T1000 (cell line): ENCODE measurements at regions not wholly inside any gene's neighbourhood (a gene's known extent, or its start where the extent isn't known, plus 50 kb on each side); places are given as distances from the start of the nearest gene placed in this dataset.

ENCODE experiments used
- DNase-seq: peaks from one replicate; lab custom pipeline; 2025; ENCODE audit warnings: mixed read lengths; lab: John Stamatoyannopoulos, UW

- no peak for DNase-seq
Measured at GRCh38 chr7:26040085-26040484, 111.9 kb upstream of the NFE2L3 start.

GRCh38 chr7:26042237-26042636, 109.8 kb upstream of the NFE2L3 start:
- no peak for DNase-seq

GRCh38 chr7:26043801-26044200, 108.2 kb upstream of the NFE2L3 start:
- no peak for DNase-seq

- no peak for DNase-seq
Measured at GRCh38 chr7:26044320-26044719, 107.7 kb upstream of the NFE2L3 start.

- DNase-seq: no peak
Measured at GRCh38 chr7:26046150-26046549, 105.8 kb upstream of the NFE2L3 start.

- no peak for DNase-seq
Measured at GRCh38 chr7:26046878-26047277, 105.1 kb upstream of the NFE2L3 start.

- DNase-seq: no peak
Measured at GRCh38 chr7:26048663-26049062, 103.3 kb upstream of the NFE2L3 start.

GRCh38 chr7:26049081-26049480, 102.9 kb upstream of the NFE2L3 start:
- no peak for DNase-seq

GRCh38 chr7:26051021-26051420, 101.0 kb upstream of the NFE2L3 start:
- no peak for DNase-seq

GRCh38 chr7:26052706-26053105, 99.3 kb upstream of the NFE2L3 start:
- DNase-seq: no peak

- DNase-seq: no peak
Measured at GRCh38 chr7:26054386-26054785, 97.6 kb upstream of the NFE2L3 start.

- DNase-seq: no peak
Measured at GRCh38 chr7:26055241-26055640, 96.8 kb upstream of the NFE2L3 start.

GRCh38 chr7:26060733-26061677, 91.0 kb upstream of the NFE2L3 start:
- DNase-seq: no peak

GRCh38 chr7:26061678-26062603, 90.1 kb upstream of the NFE2L3 start:
- DNase-seq: no peak

GRCh38 chr7:26065652-26066051, 86.3 kb upstream of the NFE2L3 start:
- no peak for DNase-seq

- no peak for DNase-seq
Measured at GRCh38 chr7:26066736-26067135, 85.3 kb upstream of the NFE2L3 start.

- DNase-seq: no peak
Measured at GRCh38 chr7:26070290-26070689, 81.7 kb upstream of the NFE2L3 start.

- DNase-seq: no peak
Measured at GRCh38 chr7:26071622-26072456, 80.2 kb upstream of the NFE2L3 start.

- no peak for DNase-seq
Measured at GRCh38 chr7:26073041-26073440, 79.0 kb upstream of the NFE2L3 start.

GRCh38 chr7:26074919-26075318, 77.1 kb upstream of the NFE2L3 start:
- DNase-seq: no peak

GRCh38 chr7:26076691-26077090, 75.3 kb upstream of the NFE2L3 start:
- no peak for DNase-seq
